Fibroblast of pulmonary artery (primary cell): ENCODE measurements at regions not wholly inside any gene's neighbourhood (a gene's known extent, or its start where the extent isn't known, plus 50 kb on each side); places are given as distances from the start of the nearest gene placed in this dataset.

Source experiments
- DNase-seq: peaks from one replicate; pipeline ENCODE4 v3.0.0-alpha.2; 2010; ENCODE audit warnings: low read depth
- H3K4me3 ChIP-seq: replicated peaks from 2 replicates; pipeline ENCODE4 v1.5.1; 2011; ENCODE audit warnings: low read depth, mild to moderate bottlenecking, control low read depth, low read length, moderate library complexity
- TF ChIP-seq, protein P1 (sequence below): IDR thresholded peaks from 2 replicates; pipeline ENCODE4 v1.5.1; 2011; ENCODE audit warnings: mild to moderate bottlenecking, control low read depth, low read length, inconsistent platforms; ENCODE audit errors: missing control alignments

- peak; percentile 24 for DNase-seq
- no peak overlapping the region for H3K4me3 ChIP-seq
- TF ChIP-seq, protein P1, sequence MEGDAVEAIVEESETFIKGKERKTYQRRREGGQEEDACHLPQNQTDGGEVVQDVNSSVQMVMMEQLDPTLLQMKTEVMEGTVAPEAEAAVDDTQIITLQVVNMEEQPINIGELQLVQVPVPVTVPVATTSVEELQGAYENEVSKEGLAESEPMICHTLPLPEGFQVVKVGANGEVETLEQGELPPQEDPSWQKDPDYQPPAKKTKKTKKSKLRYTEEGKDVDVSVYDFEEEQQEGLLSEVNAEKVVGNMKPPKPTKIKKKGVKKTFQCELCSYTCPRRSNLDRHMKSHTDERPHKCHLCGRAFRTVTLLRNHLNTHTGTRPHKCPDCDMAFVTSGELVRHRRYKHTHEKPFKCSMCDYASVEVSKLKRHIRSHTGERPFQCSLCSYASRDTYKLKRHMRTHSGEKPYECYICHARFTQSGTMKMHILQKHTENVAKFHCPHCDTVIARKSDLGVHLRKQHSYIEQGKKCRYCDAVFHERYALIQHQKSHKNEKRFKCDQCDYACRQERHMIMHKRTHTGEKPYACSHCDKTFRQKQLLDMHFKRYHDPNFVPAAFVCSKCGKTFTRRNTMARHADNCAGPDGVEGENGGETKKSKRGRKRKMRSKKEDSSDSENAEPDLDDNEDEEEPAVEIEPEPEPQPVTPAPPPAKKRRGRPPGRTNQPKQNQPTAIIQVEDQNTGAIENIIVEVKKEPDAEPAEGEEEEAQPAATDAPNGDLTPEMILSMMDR = no peak
Observed at GRCh38 chr16:50497592-50497991, 50.6 kb upstream of the NKD1 start.

DNA sequence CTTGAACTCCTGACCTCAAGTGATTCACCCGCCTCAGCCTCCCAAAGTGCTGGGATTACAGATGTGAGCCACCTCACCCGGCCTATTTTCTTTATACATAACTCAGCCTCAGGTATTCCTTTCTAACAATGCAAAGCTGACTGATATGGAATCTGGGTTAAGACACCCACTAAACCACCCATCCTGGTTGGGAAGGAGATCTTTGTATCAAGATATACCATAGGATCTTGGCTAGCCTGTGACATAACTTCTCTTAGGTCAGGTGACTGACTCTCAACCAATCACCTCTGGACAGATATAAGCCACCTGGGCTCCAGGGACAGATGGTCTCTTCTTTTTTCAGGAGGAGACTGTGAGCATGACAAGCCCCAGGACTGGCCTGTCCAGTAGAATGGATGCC, 51.2 kb upstream of the NKD1 start:
- H3K4me3 ChIP-seq = no peak overlapping the region
- no peak for DNase-seq
- TF ChIP-seq, protein P1 = no peak

- H3K4me3 ChIP-seq = no peak overlapping the region
- DNase-seq = no peak
- TF ChIP-seq, protein P1 = no peak
Observed at GRCh38 chr16:50495673-50496072, 52.5 kb upstream of the NKD1 start.

- H3K4me3 ChIP-seq = no peak overlapping the region
- TF ChIP-seq, protein P1 = no peak
- no peak for DNase-seq
Observed at GRCh38 chr16:50494501-50495491, 53.4 kb upstream of the NKD1 start.

- H3K4me3 ChIP-seq = no peak overlapping the region
- TF ChIP-seq, protein P1 = no peak
- DNase-seq = no peak
Observed at GRCh38 chr16:50491516-50491915, 56.7 kb upstream of the NKD1 start.

GRCh38 chr16:50490828-50491227, 57.4 kb upstream of the NKD1 start:
- TF ChIP-seq, protein P1 = no peak
- no peak overlapping the region for H3K4me3 ChIP-seq

More at GRCh38 chr16:50490828-50491227, 57.4 kb upstream of the NKD1 start:
- DNase-seq = no peak
